SIG-M5 treated with dmso at 0.1 percent for 504 hours (cell line): ENCODE measurements at regions not wholly inside any gene's neighbourhood (a gene's known extent, or its start where the extent isn't known, plus 50 kb on each side); places are given as distances from the start of the nearest gene placed in this dataset.

ENCODE experiments used
- DNase-seq: peaks from one replicate; lab custom pipeline; 2025; ENCODE audit not compliant: unreplicated experiment; lab: John Stamatoyannopoulos, UW

DNA sequence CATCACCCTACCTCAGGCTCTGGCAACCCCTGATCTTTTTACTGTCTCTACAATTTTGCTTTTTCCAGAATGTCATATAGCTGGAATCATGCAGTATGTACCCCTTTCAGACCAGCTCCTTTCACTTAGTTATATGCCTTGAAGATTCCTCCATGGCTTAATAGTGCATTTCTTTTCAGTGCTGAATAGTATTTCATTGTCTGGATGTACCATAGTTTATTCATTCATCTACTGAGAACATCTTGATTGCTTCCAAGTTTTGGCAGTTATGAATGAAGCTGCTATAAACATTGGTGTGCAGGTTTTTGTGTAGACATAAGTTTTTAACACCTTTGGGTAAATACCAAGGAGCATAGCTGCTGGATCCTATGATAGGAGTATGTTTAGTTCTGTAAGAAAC is 50.8 kb upstream of the ANP32A start:
- DNase-seq = no peak

DNA sequence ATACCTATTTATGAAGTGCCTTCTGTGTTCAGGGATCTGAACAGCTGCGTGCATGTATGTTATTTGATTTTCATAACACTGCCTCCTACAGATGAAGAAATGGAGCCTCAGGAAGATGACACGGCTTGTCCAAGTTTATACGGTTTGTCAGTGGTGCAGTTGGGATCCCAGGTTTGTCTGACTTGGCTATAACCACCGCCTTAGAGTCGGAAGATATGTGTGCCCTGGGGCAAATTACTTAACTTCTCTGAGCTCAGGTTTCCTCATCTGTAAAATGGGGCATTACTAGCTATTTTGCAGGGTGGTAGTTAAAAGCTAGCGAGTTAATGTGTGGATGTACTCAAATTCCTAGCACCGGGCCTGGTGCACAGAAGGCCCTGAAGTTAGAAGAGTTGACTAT is 54.1 kb upstream of the ANP32A start:
- DNase-seq = no peak

DNA sequence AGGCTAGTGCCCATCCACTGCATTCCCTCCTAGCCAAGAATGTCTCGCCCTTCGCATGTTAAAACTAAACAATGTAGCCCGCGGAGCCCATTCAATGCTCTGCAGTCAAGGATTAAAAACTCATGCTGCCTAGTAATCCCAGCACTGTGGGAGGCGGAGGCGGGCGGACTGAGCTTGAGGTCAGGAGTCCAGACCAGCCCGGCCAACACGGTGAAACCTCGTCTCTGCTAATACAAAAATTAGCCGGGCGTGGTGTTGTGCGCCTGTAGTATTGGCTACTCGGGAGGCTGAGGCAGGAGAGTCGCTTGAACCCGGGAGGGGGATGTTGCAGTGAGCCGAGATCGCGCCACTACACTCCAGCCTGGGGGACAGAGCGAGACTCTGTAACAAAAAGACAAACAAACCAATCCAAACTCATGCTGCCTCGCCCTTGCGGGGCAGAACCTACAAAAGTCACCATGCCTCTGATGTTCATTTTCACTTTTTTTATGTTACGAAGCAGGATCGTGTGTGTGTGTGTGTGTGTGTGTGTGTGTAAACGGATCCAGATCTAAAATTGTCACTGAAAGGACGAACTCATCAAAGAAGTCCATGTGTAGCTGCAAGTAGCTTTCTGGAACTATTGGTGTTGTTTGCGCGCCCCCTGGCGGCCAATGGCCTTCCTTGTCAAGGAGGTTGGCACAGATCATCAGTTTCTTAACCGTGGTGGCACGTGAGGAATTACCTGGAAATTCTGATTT is 54.8 kb upstream of the SPESP1 start:
- peak; percentile 64 for DNase-seq

DNA sequence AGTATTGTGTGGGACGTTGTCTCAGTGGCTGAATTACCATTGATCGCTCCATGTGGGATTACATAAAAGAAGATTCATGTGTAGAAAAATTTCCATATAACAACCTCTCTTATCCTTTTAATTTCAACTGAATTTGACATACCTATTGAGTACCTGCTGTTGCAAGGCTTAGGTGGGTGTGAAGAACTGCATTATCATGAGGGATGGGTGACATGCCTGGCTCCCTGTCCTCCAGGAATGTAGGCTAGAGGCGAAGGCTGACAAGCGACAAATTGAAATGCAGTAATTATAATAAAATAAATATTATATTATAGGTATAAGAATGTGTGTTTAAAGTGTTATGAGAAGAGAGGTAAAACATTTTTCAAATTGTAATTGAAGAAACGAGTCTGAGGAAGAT is 52.7 kb upstream of the SPESP1 start:
- DNase-seq = no peak

DNA sequence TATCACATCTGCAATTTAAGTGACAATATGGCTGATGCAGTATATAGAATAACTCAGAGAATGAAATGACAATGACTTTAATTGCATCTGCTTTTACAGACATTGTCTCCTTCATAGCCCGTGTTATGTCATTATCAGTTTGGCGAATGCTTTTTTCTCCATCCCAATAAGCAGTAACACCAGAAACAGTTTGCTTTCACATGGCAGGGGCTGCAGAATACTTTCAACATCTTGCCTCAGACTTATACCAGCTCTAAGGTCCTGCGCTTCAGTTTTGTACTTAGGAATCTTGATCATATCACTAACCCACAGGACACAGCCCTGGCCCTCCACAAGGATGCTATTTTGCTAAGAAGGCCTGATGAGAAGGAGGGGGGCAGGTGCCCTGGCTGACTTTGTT is 49.9 kb upstream of the SPESP1 start:
- no peak for DNase-seq
